ENCODE measurements at regions not wholly inside any gene's neighbourhood (a gene's known extent, or its start where the extent isn't known, plus 50 kb on each side); places are given as distances from the start of the nearest gene placed in this dataset.

DNA sequence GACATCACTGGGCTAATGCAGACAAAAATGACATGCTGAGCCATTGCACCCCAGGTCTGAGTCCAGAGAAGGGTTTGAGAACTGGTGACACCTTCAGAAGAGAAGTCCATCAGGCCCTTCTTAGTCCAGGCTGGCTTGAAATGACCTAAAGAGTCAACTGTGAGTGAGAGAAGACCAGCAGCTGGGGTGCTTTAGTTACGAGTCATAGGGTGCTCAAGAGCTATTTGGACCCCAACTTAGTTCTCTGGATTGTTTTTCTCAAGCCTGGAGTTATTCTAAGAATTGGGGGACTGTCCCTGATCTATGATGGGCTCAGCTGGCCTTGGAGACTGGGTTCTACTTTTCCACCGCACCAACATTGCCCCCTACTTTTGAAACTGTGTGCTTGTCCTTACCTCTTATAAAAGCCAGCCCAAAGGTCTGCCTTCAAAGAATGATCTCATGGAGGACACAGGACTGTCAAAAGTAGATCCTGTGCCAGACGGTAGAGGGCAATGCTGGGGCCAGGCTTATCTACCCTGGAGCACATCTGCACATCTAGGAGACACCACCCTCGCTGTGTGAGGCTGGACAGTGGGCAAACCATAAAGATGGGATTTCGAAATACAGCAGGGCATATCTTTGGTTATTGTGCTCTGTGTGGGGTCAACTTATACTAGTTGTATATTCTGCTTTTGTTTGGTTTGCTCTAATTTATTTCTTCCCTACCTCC, 333.0 kb upstream of the SLC14A2 start:
- intact Hi-C loops (cut with micrococcal nuclease; ENCODE audit: unreplicated experiment) = no loop called here
- POLR2A ChIA-PET = no interaction called here

More for the DNA sequence above, 333.0 kb upstream of the SLC14A2 start:
- no peak overlapping the region for H2AFZ ChIP-seq (ENCODE audit: low read length)
- DNase-seq (ENCODE audit: low spot score) (no peak), FAIRE-seq (no peak), ATAC-seq (peak; percentile 83)
- in situ Hi-C loops (cut with HindIII; ENCODE audit: extremely low pct_ligation_motif_present, low pct_unique_long_range_greater_than_20kb) = no loop called here
- TF ChIP-seq, protein P1, sequence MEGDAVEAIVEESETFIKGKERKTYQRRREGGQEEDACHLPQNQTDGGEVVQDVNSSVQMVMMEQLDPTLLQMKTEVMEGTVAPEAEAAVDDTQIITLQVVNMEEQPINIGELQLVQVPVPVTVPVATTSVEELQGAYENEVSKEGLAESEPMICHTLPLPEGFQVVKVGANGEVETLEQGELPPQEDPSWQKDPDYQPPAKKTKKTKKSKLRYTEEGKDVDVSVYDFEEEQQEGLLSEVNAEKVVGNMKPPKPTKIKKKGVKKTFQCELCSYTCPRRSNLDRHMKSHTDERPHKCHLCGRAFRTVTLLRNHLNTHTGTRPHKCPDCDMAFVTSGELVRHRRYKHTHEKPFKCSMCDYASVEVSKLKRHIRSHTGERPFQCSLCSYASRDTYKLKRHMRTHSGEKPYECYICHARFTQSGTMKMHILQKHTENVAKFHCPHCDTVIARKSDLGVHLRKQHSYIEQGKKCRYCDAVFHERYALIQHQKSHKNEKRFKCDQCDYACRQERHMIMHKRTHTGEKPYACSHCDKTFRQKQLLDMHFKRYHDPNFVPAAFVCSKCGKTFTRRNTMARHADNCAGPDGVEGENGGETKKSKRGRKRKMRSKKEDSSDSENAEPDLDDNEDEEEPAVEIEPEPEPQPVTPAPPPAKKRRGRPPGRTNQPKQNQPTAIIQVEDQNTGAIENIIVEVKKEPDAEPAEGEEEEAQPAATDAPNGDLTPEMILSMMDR (CRISPR knock-in tag; IDR thresholded peaks at IDR 0.05) = 0 out of 2 replicates have a peak, but pooled peaks have one; percentile 14
- TF ChIP-seq, protein P2, sequence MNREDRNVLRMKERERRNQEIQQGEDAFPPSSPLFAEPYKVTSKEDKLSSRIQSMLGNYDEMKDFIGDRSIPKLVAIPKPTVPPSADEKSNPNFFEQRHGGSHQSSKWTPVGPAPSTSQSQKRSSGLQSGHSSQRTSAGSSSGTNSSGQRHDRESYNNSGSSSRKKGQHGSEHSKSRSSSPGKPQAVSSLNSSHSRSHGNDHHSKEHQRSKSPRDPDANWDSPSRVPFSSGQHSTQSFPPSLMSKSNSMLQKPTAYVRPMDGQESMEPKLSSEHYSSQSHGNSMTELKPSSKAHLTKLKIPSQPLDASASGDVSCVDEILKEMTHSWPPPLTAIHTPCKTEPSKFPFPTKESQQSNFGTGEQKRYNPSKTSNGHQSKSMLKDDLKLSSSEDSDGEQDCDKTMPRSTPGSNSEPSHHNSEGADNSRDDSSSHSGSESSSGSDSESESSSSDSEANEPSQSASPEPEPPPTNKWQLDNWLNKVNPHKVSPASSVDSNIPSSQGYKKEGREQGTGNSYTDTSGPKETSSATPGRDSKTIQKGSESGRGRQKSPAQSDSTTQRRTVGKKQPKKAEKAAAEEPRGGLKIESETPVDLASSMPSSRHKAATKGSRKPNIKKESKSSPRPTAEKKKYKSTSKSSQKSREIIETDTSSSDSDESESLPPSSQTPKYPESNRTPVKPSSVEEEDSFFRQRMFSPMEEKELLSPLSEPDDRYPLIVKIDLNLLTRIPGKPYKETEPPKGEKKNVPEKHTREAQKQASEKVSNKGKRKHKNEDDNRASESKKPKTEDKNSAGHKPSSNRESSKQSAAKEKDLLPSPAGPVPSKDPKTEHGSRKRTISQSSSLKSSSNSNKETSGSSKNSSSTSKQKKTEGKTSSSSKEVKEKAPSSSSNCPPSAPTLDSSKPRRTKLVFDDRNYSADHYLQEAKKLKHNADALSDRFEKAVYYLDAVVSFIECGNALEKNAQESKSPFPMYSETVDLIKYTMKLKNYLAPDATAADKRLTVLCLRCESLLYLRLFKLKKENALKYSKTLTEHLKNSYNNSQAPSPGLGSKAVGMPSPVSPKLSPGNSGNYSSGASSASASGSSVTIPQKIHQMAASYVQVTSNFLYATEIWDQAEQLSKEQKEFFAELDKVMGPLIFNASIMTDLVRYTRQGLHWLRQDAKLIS (CRISPR knock-in tag; IDR thresholded peaks at IDR 0.05) = no peak
- no peak for TF ChIP-seq ZNF703 (CRISPR knock-in tag; IDR thresholded peaks at IDR 0.05; ENCODE audit: borderline replicate concordance)
- TF ChIP-seq, protein P3, sequence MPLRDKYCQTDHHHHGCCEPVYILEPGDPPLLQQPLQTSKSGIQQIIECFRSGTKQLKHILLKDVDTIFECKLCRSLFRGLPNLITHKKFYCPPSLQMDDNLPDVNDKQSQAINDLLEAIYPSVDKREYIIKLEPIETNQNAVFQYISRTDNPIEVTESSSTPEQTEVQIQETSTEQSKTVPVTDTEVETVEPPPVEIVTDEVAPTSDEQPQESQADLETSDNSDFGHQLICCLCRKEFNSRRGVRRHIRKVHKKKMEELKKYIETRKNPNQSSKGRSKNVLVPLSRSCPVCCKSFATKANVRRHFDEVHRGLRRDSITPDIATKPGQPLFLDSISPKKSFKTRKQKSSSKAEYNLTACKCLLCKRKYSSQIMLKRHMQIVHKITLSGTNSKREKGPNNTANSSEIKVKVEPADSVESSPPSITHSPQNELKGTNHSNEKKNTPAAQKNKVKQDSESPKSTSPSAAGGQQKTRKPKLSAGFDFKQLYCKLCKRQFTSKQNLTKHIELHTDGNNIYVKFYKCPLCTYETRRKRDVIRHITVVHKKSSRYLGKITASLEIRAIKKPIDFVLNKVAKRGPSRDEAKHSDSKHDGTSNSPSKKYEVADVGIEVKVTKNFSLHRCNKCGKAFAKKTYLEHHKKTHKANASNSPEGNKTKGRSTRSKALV (CRISPR knock-in tag; IDR thresholded peaks at IDR 0.05) = no peak
- no peaks in the 10 kb centered on the region for H3K79me2 ChIP-seq (ENCODE audit: insufficient read depth, low read length)
- no peaks in the 10 kb centered on the region for H3K9me3 ChIP-seq (ENCODE audit: low read length)
- no peaks in the 10 kb centered on the region for H3K36me3 ChIP-seq (replicated peaks in 1 of 2; ENCODE audit: control insufficient read depth in 1 of 2, insufficient read depth in 2 of 2, low read length in 2 of 2)
- no peaks in the 10 kb centered on the region for H3K27me3 ChIP-seq (ENCODE audit: control insufficient read depth in 1 of 2, insufficient read depth in 2 of 2, low read length in 2 of 2)
- H3K9ac ChIP-seq (ENCODE audit: insufficient read depth, low read depth, low read length) = no peak overlapping the region
- H3K4me2 ChIP-seq (ENCODE audit: low read depth, low read length) = no peak overlapping the region
- CTCF ChIA-PET (ENCODE audit: low intra/inter-chr PET ratio, low total read pairs) = no interaction called here
- WGBS (ENCODE audit: low lambda C conversion rate) = 5% methylated on average over 3 of the region's 5 CpGs
- H3K4me1 ChIP-seq (ENCODE audit: insufficient read depth, low read length) = no peaks in the 10 kb centered on the region
- no TSS peak for BruUV-seq (replicated peaks)
- H3K27ac ChIP-seq (ENCODE audit: extremely low read length, insufficient read depth, low read length) = no peak overlapping the region
- no peaks in the 10 kb centered on the region for H4K20me1 ChIP-seq (ENCODE audit: insufficient read depth, low read length)
- H3K4me3 ChIP-seq (replicated peaks in 1 of 3; ENCODE audit: insufficient read depth in 1 of 3, low read depth in 2 of 3, low read length in 3 of 3) = no peak overlapping the region
